Tibial nerve (tissue), 4 donors: ENCODE measurements at regions not wholly inside any gene's neighbourhood (a gene's known extent, or its start where the extent isn't known, plus 50 kb on each side); places are given as distances from the start of the nearest gene placed in this dataset.
A peak's percentile ranks its signal among the peaks of the same experiment; 100 is the strongest.

Experiments
- EP300 ChIP-seq, 2 donors: sonication (generic); formaldehyde crosslinking; IDR thresholded peaks; one replicate each; pipeline ENCODE4 v1.6.1; 2017; ENCODE audit warnings: antibody characterized with exemption in 2 of 2, mild to moderate bottlenecking in 1 of 2
- POLR2A ChIP-seq, 2 donors: fragments of 450-650 bp; IDR thresholded peaks; one replicate each; pipeline ENCODE4 v1.6.1; 2017; ENCODE audit warnings: antibody characterized with exemption in 2 of 2, mild to moderate bottlenecking in 2 of 2, moderate library complexity in 2 of 2
- TF ChIP-seq, protein P1 (sequence below), 5 experiments: fragments of 200-600 bp in 3 of 5; fragments of 450-650 bp in 2 of 5; sonication (generic) in 3 of 5; IDR thresholded peaks; one replicate each; pipeline ENCODE4 v1.5.1; 2016 to 2019; ENCODE audit warnings: antibody characterized with exemption in 5 of 5, mild to moderate bottlenecking in 3 of 5, moderate library complexity in 2 of 5

GRCh38 chr1:66446261-66447001, 87.5 kb upstream of the SGIP1 start:
- TF ChIP-seq, protein P1, sequence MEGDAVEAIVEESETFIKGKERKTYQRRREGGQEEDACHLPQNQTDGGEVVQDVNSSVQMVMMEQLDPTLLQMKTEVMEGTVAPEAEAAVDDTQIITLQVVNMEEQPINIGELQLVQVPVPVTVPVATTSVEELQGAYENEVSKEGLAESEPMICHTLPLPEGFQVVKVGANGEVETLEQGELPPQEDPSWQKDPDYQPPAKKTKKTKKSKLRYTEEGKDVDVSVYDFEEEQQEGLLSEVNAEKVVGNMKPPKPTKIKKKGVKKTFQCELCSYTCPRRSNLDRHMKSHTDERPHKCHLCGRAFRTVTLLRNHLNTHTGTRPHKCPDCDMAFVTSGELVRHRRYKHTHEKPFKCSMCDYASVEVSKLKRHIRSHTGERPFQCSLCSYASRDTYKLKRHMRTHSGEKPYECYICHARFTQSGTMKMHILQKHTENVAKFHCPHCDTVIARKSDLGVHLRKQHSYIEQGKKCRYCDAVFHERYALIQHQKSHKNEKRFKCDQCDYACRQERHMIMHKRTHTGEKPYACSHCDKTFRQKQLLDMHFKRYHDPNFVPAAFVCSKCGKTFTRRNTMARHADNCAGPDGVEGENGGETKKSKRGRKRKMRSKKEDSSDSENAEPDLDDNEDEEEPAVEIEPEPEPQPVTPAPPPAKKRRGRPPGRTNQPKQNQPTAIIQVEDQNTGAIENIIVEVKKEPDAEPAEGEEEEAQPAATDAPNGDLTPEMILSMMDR (IDR thresholded peaks at IDR 0.05), result peak; percentile 60 to 94 (median 83)
- no peak for TF ChIP-seq POLR2A (IDR thresholded peaks at IDR 0.05)
- TF ChIP-seq EP300 (IDR thresholded peaks at IDR 0.05), result peak in 1 of 2 donors; percentile 44
